ENCODE measurements at regions not wholly inside any gene's neighbourhood (a gene's known extent, or its start where the extent isn't known, plus 50 kb on each side); places are given as distances from the start of the nearest gene placed in this dataset.

DNA sequence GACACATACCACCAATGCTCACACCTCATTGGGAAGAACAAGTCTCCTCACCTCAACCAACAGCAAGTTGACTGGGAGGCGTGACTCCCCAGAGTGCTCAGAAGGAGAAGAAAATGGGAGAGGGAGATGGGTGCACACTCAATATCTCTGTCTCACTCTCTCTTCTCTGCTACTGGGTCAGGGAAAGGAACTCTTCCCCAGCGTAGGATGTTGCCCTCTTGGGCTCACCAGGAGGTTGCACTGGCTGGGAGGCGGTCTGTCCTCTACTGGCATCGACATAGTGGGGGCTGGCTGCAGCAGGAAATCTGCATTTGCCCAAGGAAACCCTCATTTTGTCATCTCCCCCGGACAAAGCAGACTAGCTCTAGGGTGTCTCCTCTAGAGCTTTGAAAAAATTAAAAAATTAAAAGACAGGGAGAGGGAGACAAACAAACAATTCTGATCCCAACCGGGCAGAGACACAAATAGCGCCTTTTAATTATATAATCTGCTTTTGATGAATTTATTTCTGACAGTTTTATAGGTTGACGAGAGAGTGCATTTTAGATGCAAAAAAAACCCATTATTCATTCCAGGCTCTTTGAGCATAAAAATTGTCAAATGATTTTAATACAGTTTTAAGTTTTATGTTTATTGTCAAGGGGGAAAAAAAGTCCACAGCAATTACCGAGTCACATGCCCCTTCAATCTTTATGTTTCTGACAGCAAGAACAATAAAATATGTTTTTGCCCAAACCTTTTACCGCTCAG, 179.3 kb upstream of the MVB12B start:
- TF ChIP-seq, protein P1, sequence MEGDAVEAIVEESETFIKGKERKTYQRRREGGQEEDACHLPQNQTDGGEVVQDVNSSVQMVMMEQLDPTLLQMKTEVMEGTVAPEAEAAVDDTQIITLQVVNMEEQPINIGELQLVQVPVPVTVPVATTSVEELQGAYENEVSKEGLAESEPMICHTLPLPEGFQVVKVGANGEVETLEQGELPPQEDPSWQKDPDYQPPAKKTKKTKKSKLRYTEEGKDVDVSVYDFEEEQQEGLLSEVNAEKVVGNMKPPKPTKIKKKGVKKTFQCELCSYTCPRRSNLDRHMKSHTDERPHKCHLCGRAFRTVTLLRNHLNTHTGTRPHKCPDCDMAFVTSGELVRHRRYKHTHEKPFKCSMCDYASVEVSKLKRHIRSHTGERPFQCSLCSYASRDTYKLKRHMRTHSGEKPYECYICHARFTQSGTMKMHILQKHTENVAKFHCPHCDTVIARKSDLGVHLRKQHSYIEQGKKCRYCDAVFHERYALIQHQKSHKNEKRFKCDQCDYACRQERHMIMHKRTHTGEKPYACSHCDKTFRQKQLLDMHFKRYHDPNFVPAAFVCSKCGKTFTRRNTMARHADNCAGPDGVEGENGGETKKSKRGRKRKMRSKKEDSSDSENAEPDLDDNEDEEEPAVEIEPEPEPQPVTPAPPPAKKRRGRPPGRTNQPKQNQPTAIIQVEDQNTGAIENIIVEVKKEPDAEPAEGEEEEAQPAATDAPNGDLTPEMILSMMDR (IDR thresholded peaks at IDR 0.05; ENCODE audit: control extremely low read depth in 1 of 3, insufficient read depth in 1 of 3, low read depth in 1 of 3, low read length in 3 of 3), result no peak
- TF ChIP-seq JUN (IDR thresholded peaks at IDR 0.05; ENCODE audit: low read depth, low read length) (no peak), RFX5 (IDR thresholded peaks at IDR 0.05; ENCODE audit: borderline replicate concordance, low read depth, low read length) (no peak), YY1 (IDR thresholded peaks at IDR 0.05; ENCODE audit: low read depth, low read length) (no peak), EZH2 (IDR thresholded peaks at IDR 0.05; ENCODE audit: low read depth, low read length, severe bottlenecking) (no peak), POLR2AphosphoS5 (IDR thresholded peaks at IDR 0.05; ENCODE audit: low read depth, low read length) (no peak), POLR2A (IDR thresholded peaks at IDR 0.05; ENCODE audit: control extremely low read depth in 1 of 2, low read depth in 2 of 2, low read length in 2 of 2) (no peak)
- TF ChIP-seq, protein P2, sequence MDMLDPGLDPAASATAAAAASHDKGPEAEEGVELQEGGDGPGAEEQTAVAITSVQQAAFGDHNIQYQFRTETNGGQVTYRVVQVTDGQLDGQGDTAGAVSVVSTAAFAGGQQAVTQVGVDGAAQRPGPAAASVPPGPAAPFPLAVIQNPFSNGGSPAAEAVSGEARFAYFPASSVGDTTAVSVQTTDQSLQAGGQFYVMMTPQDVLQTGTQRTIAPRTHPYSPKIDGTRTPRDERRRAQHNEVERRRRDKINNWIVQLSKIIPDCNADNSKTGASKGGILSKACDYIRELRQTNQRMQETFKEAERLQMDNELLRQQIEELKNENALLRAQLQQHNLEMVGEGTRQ (IDR thresholded peaks at IDR 0.05; ENCODE audit: low read length), result no peak
